Coronary artery (tissue), 2 donors: ENCODE measurements at regions not wholly inside any gene's neighbourhood (a gene's known extent, or its start where the extent isn't known, plus 50 kb on each side); places are given as distances from the start of the nearest gene placed in this dataset.

Experiments
- DNase-seq: peaks from one replicate; pipeline ENCODE4 v3.0.0-alpha.2; 2017; ENCODE audit warnings: low spot score
- H3K27ac ChIP-seq, 2 donors: fragments of 200-600 bp; sonication (generic); one replicate each; pipeline ENCODE4 v1.5.1; 2016 to 2019
- H3K4me3 ChIP-seq: fragments of 200-600 bp; sonication (generic); 2 replicates; pipeline ENCODE4 v1.5.1; 2016; ENCODE audit warnings: mild to moderate bottlenecking, moderate library complexity
- TF ChIP-seq, protein P1 (sequence below): fragments of 200-600 bp; sonication (generic); IDR thresholded peaks from one replicate; pipeline ENCODE4 v1.5.1; 2019; ENCODE audit warnings: antibody characterized with exemption

- Histone ChIP-seq H3K27ac (no peak overlapping the region), H3K4me3 (no peak overlapping the region)
- no peak for DNase-seq
- TF ChIP-seq, protein P1, sequence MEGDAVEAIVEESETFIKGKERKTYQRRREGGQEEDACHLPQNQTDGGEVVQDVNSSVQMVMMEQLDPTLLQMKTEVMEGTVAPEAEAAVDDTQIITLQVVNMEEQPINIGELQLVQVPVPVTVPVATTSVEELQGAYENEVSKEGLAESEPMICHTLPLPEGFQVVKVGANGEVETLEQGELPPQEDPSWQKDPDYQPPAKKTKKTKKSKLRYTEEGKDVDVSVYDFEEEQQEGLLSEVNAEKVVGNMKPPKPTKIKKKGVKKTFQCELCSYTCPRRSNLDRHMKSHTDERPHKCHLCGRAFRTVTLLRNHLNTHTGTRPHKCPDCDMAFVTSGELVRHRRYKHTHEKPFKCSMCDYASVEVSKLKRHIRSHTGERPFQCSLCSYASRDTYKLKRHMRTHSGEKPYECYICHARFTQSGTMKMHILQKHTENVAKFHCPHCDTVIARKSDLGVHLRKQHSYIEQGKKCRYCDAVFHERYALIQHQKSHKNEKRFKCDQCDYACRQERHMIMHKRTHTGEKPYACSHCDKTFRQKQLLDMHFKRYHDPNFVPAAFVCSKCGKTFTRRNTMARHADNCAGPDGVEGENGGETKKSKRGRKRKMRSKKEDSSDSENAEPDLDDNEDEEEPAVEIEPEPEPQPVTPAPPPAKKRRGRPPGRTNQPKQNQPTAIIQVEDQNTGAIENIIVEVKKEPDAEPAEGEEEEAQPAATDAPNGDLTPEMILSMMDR: no peak
Measured at GRCh38 chr6:10323018-10323417, 91.9 kb downstream of the TFAP2A start.

GRCh38 chr6:10320291-10320690, 94.6 kb downstream of the TFAP2A start:
- TF ChIP-seq, protein P1: no peak
- DNase-seq: no peak
- H3K4me3 ChIP-seq: no peak overlapping the region
- H3K27ac ChIP-seq: no peak overlapping the region

DNA sequence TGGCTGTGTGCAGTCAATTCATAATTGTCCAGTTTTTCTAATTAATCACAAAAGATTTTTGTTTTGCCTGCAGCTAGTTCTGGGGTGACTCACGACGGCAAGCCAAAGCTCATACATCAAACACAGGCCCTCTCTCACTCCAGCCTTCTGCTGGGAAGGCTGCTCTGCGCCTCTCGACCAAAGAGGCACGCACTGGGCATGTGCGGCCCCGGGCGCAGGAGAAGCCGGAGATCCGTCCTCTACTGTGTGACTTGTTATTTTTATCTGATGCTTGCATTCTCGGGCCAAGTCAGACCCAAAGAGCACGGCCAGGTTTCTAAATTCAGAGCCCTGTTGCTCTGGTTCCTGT, 98.5 kb downstream of the TFAP2A start:
- no peak for DNase-seq
- no peak overlapping the region for H3K4me3 ChIP-seq

DNA sequence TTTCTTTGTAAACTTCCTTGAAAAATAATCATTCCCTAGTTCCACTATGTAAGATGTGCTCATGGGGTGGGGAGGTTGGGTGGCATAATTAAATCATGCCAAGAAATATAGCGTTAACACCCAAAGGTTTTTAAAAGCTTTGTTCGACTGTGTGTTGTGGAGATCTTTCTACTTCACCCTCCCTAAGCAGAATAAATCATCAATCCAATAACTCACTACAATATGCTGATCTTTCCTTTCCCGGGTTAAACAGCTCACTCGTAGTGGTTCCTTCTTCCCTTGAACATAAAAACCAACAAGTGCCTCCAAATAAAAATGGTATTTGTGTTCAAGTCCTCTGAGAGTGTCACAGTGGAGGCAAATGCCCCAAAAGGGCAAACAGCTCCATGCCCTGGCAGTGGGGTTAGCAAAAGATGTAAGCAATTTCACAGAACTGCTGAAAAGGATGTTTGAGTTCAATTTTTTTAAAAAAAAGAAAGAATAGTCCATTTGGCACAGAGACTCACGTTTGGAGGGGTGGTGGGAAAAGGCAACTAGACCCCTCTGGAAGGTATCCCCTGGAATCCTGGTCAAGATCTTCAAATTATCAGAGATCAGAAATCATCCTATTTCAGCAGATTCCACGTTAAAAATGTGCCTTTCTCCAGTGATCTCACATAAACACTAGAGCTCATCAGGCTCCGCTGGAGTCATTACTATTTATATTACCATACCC, 99.1 kb downstream of the TFAP2A start:
- TF ChIP-seq, protein P1: no peak
- no peak overlapping the region for H3K27ac ChIP-seq
- H3K4me3 ChIP-seq: no peak overlapping the region
- no peak for DNase-seq

More for the DNA sequence above, 98.5 kb downstream of the TFAP2A start:
- H3K27ac ChIP-seq: no peak overlapping the region
- TF ChIP-seq, protein P1: no peak

DNA sequence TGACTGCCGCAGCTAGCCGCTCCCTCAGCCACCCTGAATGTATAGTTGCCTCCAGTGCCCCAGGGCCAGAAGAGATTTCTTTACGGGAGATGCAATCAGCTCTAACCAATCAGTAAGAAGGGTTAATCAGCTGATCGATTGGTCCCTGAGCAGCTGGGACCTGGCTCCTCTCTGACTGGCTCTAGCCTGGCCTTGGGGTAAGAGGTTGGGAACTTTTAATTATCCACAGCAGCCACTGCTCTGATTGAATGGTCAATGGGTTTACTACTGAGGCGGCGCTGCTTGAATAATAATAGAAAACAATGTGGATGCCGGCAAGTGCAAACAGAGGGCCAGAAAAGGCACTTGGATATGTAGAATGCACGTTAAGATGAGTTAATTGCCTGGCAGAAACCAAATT, 99.8 kb downstream of the TFAP2A start:
- TF ChIP-seq, protein P1: no peak
- Histone ChIP-seq H3K27ac (no peak overlapping the region), H3K4me3 (no peak overlapping the region)
- no peak for DNase-seq

DNA sequence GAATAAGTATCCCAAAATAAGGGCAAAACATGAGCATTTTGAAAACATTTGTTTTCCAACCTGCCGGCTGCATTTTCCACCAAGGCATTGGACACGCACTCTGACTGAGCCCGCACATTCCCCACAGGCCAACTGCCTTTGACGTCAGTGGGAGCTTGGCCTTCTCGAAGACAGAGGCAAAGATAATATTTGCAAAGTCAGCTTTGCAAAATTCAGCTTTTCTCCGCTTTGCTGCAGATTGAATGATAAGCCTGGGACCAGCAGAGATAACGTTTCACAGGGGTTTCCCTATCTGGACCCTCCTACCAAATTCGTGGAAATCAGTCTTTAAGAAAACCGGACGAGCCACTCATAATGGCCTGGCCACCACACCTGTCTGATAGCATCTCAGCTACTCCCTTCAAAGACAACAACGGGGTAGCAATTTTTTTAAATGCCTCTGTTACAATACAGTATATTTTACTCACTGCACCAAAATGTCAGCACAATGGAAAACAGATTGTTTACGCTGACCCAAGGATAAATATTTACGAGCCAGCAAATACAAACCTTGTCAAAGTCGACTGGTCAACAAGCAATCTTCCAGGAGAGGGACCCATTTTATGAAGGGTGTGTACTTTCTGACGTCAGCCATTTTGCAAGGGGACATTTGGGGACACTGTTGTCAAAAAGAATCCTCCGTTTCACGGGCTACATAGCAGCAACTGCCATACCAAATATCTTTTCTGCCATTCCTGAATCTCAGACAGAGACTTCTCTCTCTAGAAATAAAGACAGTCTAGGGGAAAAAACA, 100.5 kb downstream of the TFAP2A start:
- DNase-seq: no peak
- TF ChIP-seq, protein P1: no peak
- H3K27ac ChIP-seq: no peak overlapping the region
- H3K4me3 ChIP-seq: no peak overlapping the region

DNA sequence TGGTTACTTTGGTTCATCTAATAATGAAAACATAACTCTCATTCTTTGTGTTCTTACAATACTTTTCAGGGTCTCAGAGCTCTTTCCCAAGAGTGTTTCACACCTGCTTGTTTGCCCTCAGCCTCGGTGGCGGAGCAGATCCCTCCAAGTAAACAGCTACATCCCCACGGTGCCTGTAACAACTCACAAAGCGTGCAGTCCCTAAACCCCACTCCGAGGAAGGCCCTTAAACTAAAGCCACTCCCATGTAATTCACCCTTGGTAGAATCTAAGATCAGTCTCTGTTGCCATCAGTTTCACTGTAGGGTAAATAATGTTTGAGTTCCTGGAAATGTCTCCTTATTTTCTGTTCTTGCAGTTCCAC, 101.1 kb downstream of the TFAP2A start:
- Histone ChIP-seq H3K27ac (no peak overlapping the region), H3K4me3 (no peak overlapping the region)
- DNase-seq: no peak
- TF ChIP-seq, protein P1: no peak
